ENCODE measurements at regions not wholly inside any gene's neighbourhood (a gene's known extent, or its start where the extent isn't known, plus 50 kb on each side); places are given as distances from the start of the nearest gene placed in this dataset.

DNA sequence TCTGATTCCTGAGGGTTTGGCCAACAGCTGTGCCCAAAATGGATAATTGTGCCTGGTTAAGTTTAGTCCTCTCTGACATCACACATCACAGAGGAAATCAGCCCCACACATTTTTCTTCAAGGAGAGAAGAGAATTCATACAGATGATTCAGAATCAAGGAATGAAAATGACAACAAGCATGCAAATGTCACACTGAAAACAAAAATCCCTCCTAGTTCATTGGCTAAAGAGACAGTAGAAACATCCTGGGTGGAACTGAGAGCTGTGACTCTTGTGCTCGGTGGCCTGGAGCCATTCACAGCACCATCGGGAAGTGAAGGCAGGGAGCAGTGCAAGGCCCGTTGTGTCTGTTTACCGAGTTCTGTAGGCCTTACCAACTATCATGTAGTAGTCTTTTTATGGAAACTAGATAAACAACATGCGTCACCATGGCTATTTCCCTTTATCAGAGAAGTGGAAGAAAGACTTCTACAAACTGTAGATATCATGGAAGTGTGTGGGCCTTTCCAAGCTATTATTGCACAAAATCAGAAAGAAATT lies 81.7 kb upstream of the TENT5A start:
- ChIA-PET POLR2A (no interaction called here), CTCF (no interaction called here)
- ATAC-seq = no peak
- H3K27me3 ChIP-seq (ENCODE audit: control insufficient read depth, insufficient read depth, low read length) = no peaks in the 10 kb centered on the region
- H3K27ac ChIP-seq (ENCODE audit: low read length) = no peak overlapping the region
- H3K36me3 ChIP-seq (ENCODE audit: control insufficient read depth, insufficient read depth, low read length) = no peaks in the 10 kb centered on the region
- intact Hi-C loops (cut with micrococcal nuclease; ENCODE audit: unreplicated experiment) (no loop called here), in situ Hi-C loops (cut with HindIII; ENCODE audit: low pct_unique_long_range_greater_than_20kb, low sequenced_read_pairs) (no loop called here)
- H3K4me3 ChIP-seq (ENCODE audit: low read depth in 2 of 2, low read length in 2 of 2) = no peak overlapping the region
- no peaks in the 10 kb centered on the region for H3K9me3 ChIP-seq (ENCODE audit: control insufficient read depth, insufficient read depth, low read depth, low read length)
- no TSS peak for BruUV-seq (replicated peaks)
- no peak for DNase-seq (ENCODE audit: low read depth, low spot score)
- no peak for TF ChIP-seq SIN3A (IDR thresholded peaks at IDR 0.05; ENCODE audit: borderline replicate concordance, insufficient read depth, low read depth, low read length)
- no peak for TF ChIP-seq POLR2AphosphoS5 (IDR thresholded peaks at IDR 0.05; ENCODE audit: low read depth, low read length)
- TF ChIP-seq CTCF (IDR thresholded peaks at IDR 0.05) = no peak
- no peak for TF ChIP-seq TCF7L2 (IDR thresholded peaks at IDR 0.05; ENCODE audit: low read depth, low read length)
- TF ChIP-seq, protein P1, sequence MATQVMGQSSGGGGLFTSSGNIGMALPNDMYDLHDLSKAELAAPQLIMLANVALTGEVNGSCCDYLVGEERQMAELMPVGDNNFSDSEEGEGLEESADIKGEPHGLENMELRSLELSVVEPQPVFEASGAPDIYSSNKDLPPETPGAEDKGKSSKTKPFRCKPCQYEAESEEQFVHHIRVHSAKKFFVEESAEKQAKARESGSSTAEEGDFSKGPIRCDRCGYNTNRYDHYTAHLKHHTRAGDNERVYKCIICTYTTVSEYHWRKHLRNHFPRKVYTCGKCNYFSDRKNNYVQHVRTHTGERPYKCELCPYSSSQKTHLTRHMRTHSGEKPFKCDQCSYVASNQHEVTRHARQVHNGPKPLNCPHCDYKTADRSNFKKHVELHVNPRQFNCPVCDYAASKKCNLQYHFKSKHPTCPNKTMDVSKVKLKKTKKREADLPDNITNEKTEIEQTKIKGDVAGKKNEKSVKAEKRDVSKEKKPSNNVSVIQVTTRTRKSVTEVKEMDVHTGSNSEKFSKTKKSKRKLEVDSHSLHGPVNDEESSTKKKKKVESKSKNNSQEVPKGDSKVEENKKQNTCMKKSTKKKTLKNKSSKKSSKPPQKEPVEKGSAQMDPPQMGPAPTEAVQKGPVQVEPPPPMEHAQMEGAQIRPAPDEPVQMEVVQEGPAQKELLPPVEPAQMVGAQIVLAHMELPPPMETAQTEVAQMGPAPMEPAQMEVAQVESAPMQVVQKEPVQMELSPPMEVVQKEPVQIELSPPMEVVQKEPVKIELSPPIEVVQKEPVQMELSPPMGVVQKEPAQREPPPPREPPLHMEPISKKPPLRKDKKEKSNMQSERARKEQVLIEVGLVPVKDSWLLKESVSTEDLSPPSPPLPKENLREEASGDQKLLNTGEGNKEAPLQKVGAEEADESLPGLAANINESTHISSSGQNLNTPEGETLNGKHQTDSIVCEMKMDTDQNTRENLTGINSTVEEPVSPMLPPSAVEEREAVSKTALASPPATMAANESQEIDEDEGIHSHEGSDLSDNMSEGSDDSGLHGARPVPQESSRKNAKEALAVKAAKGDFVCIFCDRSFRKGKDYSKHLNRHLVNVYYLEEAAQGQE (IDR thresholded peaks at IDR 0.05; ENCODE audit: insufficient read depth in 1 of 2, low read depth in 2 of 2, low read length in 1 of 2) = no peak
- no peaks in the 10 kb centered on the region for H3K4me1 ChIP-seq (ENCODE audit: control insufficient read depth, insufficient read depth, low read length)

DNA sequence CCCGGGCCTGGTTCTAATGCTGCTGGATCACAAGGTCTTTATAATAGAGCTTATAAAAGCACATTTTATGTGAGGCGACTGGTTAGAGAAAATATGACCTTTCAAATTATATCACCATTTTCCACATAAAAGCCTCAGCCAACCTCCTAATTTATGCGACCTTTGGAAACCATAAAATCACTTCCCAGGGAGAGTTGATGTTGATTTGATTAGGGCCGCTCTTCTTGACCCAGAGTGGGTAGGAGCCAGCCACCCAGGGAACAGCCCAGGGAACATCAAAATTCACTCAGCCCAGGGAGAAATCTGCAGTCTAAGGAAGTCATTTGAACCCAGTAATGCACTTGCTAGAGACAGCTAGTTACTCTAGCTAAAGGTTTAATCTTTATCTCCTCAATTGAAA lies 79.8 kb upstream of the TENT5A start:
- Histone ChIP-seq H3K27ac (ENCODE audit: low read length) (no peak overlapping the region), H3K4me3 (ENCODE audit: low read depth in 2 of 2, low read length in 2 of 2) (no peak overlapping the region), H3K4me1 (ENCODE audit: control insufficient read depth, insufficient read depth, low read length) (no peaks in the 10 kb centered on the region), H3K27me3 (ENCODE audit: control insufficient read depth, insufficient read depth, low read length) (no peaks in the 10 kb centered on the region), H3K9me3 (ENCODE audit: control insufficient read depth, insufficient read depth, low read depth, low read length) (no peaks in the 10 kb centered on the region), H3K36me3 (ENCODE audit: control insufficient read depth, insufficient read depth, low read length) (no peaks in the 10 kb centered on the region)
- BruUV-seq (replicated peaks) = no TSS peak
- ATAC-seq (no peak), DNase-seq (ENCODE audit: low read depth, low spot score) (no peak)
- intact Hi-C loops (cut with micrococcal nuclease; ENCODE audit: unreplicated experiment) (no loop called here), in situ Hi-C loops (cut with HindIII; ENCODE audit: low pct_unique_long_range_greater_than_20kb, low sequenced_read_pairs) (no loop called here)
- ChIA-PET CTCF (no interaction called here), POLR2A (no interaction called here)
- TF ChIP-seq CTCF (IDR thresholded peaks at IDR 0.05) (no peak), POLR2AphosphoS5 (IDR thresholded peaks at IDR 0.05; ENCODE audit: low read depth, low read length) (no peak), SIN3A (IDR thresholded peaks at IDR 0.05; ENCODE audit: borderline replicate concordance, insufficient read depth, low read depth, low read length) (no peak), TCF7L2 (IDR thresholded peaks at IDR 0.05; ENCODE audit: low read depth, low read length) (no peak)
- TF ChIP-seq, protein P1 (IDR thresholded peaks at IDR 0.05; ENCODE audit: insufficient read depth in 1 of 2, low read depth in 2 of 2, low read length in 1 of 2) = no peak

Data from Panc1 (cell line).